ENCODE measurements at regions not wholly inside any gene's neighbourhood (a gene's known extent, or its start where the extent isn't known, plus 50 kb on each side); places are given as distances from the start of the nearest gene placed in this dataset.

GRCh38 chr3:59408047-59408624 is 358.3 kb upstream of the CFAP20DC start:
- H4K20me1 ChIP-seq (ENCODE audit: insufficient read depth): no peaks in the 10 kb centered on the region
- H3K4me3 ChIP-seq (ENCODE audit: low read length): no peak overlapping the region
- H3K36me3 ChIP-seq (ENCODE audit: insufficient read depth, low read length): no peaks in the 10 kb centered on the region
- H3K9me3 ChIP-seq (ENCODE audit: low read length): no peaks in the 10 kb centered on the region
- no peak overlapping the region for H3K9ac ChIP-seq (ENCODE audit: low read length)
- H3K4me2 ChIP-seq (ENCODE audit: low read length): no peak overlapping the region
- no peak overlapping the region for H2AFZ ChIP-seq (ENCODE audit: low read depth, low read length)
- no peaks in the 10 kb centered on the region for H3K79me2 ChIP-seq (replicated peaks; ENCODE audit: insufficient read depth, low read length)
- TF ChIP-seq RAD21 (conservative IDR thresholded peaks at IDR 0.05) (no peak), SMC3 (conservative IDR thresholded peaks at IDR 0.05; ENCODE audit: poor library complexity) (no peak), EZH2 (IDR thresholded peaks at IDR 0.05; ENCODE audit: borderline replicate concordance, insufficient read depth, low read length, poor library complexity, severe bottlenecking) (no peak), POLR2AphosphoS5 (IDR thresholded peaks at IDR 0.05) (no peak), EP300 (conservative IDR thresholded peaks at IDR 0.05; ENCODE audit: poor library complexity, severe bottlenecking) (no peak)
- H3K9me2 ChIP-seq (ENCODE audit: insufficient read depth, low read length): no peaks in the 10 kb centered on the region
- no peak overlapping the region for H3K27ac ChIP-seq (ENCODE audit: low read length)
- no peaks in the 10 kb centered on the region for H3K27me3 ChIP-seq (ENCODE audit: insufficient read depth, low read depth, low read length)
- H3F3A ChIP-seq (ENCODE audit: insufficient read depth, low read length, poor library complexity, severe bottlenecking): no peaks in the 10 kb centered on the region

GRCh38 chr3:59407425-59407824 is 357.6 kb upstream of the CFAP20DC start:
- Histone ChIP-seq H3K9me3 (ENCODE audit: low read length) (no peaks in the 10 kb centered on the region), H3K4me2 (ENCODE audit: low read length) (no peak overlapping the region), H3K36me3 (ENCODE audit: insufficient read depth, low read length) (no peaks in the 10 kb centered on the region), H3K4me3 (ENCODE audit: low read length) (no peak overlapping the region), H3K27ac (ENCODE audit: low read length) (no peak overlapping the region), H2AFZ (ENCODE audit: low read depth, low read length) (no peak overlapping the region), H3F3A (ENCODE audit: insufficient read depth, low read length, poor library complexity, severe bottlenecking) (no peaks in the 10 kb centered on the region), H3K27me3 (ENCODE audit: insufficient read depth, low read depth, low read length) (no peaks in the 10 kb centered on the region), H4K20me1 (ENCODE audit: insufficient read depth) (no peaks in the 10 kb centered on the region), H3K9ac (ENCODE audit: low read length) (no peak overlapping the region), H3K79me2 (replicated peaks; ENCODE audit: insufficient read depth, low read length) (no peaks in the 10 kb centered on the region), H3K9me2 (ENCODE audit: insufficient read depth, low read length) (no peaks in the 10 kb centered on the region)
- no peak for TF ChIP-seq RAD21 (conservative IDR thresholded peaks at IDR 0.05)
- no peak for TF ChIP-seq TAF1 (IDR thresholded peaks at IDR 0.05; ENCODE audit: low read depth)
- no peak for TF ChIP-seq EP300 (conservative IDR thresholded peaks at IDR 0.05; ENCODE audit: poor library complexity, severe bottlenecking)
- no peak for TF ChIP-seq EZH2 (IDR thresholded peaks at IDR 0.05; ENCODE audit: borderline replicate concordance, insufficient read depth, low read length, poor library complexity, severe bottlenecking)
- TF ChIP-seq CTCF (IDR thresholded peaks at IDR 0.05; ENCODE audit: poor library complexity, severe bottlenecking): no peak
- no peak for TF ChIP-seq MXI1 (conservative IDR thresholded peaks at IDR 0.05; ENCODE audit: poor library complexity, severe bottlenecking)
- no peak for TF ChIP-seq SMC3 (conservative IDR thresholded peaks at IDR 0.05; ENCODE audit: poor library complexity)
- TF ChIP-seq REST (IDR thresholded peaks at IDR 0.05; ENCODE audit: borderline replicate concordance): no peak
- no peak for TF ChIP-seq POLR2AphosphoS5 (IDR thresholded peaks at IDR 0.05)

Data from neural cell (in vitro differentiated cells).